Endodermal cell (in vitro differentiated cells): ENCODE measurements at regions not wholly inside any gene's neighbourhood (a gene's known extent, or its start where the extent isn't known, plus 50 kb on each side); places are given as distances from the start of the nearest gene placed in this dataset.

Experiments
- DNase-seq: peaks from one replicate; pipeline ENCODE4 v3.0.0-alpha.2; 2017
- H3K27ac ChIP-seq: 2 replicates; pipeline ENCODE4 v1.5.1; 2013; ENCODE audit warnings: mild to moderate bottlenecking, low read depth, low read length, moderate library complexity
- H3K27me3 ChIP-seq: 2 replicates; pipeline ENCODE4 v1.6.1; 2013; ENCODE audit warnings: mild to moderate bottlenecking, low read length, moderate library complexity; ENCODE audit not compliant: insufficient read depth, control insufficient read depth, poor library complexity, severe bottlenecking
- H3K36me3 ChIP-seq: 2 replicates; pipeline ENCODE4 v1.7.0; 2013; ENCODE audit warnings: mild to moderate bottlenecking, low read length, moderate library complexity; ENCODE audit not compliant: control insufficient read depth, insufficient read depth
- H3K4me1 ChIP-seq: one replicate; pipeline ENCODE4 v1.7.0; 2013; ENCODE audit warnings: low read length; ENCODE audit not compliant: control insufficient read depth, insufficient read depth
- H3K4me3 ChIP-seq: 2 replicates; pipeline ENCODE4 v1.5.1; 2013; ENCODE audit warnings: mild to moderate bottlenecking, low read length, moderate library complexity
- H3K9ac ChIP-seq: 2 replicates; pipeline ENCODE4 v1.6.1; 2013; ENCODE audit warnings: mild to moderate bottlenecking, low read length, moderate library complexity; ENCODE audit not compliant: poor library complexity, severe bottlenecking; ENCODE audit errors: extremely low read depth
- H3K9me3 ChIP-seq: 2 replicates; pipeline ENCODE4 v1.6.1; 2013; ENCODE audit warnings: mild to moderate bottlenecking, low read length, moderate library complexity; ENCODE audit not compliant: control insufficient read depth
- H3K27ac Mint-ChIP-seq: 2 replicates; pipeline ENCODE4 v1.8.0; 2020; ENCODE audit warnings: mixed read lengths
- H3K27me3 Mint-ChIP-seq: 2 replicates; pipeline ENCODE4 v1.8.0; 2021; ENCODE audit warnings: mild to moderate bottlenecking, mixed read lengths; ENCODE audit not compliant: insufficient read depth
- H3K36me3 Mint-ChIP-seq: 2 replicates; pipeline ENCODE4 v1.8.0; 2020; ENCODE audit warnings: low read depth, mixed read lengths
- H3K4me1 Mint-ChIP-seq: 2 replicates; pipeline ENCODE4 v1.8.0; 2020; ENCODE audit warnings: mixed read lengths
- H3K4me3 Mint-ChIP-seq: 2 replicates; pipeline ENCODE4 v1.8.0; 2020; ENCODE audit warnings: mild to moderate bottlenecking, moderate library complexity, mixed read lengths
- H3K9me3 Mint-ChIP-seq: 2 replicates; pipeline ENCODE4 v1.8.0; 2020; ENCODE audit warnings: mild to moderate bottlenecking, mixed read lengths
- CTCF ChIP-seq: fragments of 200-600 bp; sonication (generic); conservative IDR thresholded peaks from 2 replicates; pipeline ENCODE4 v1.5.0; 2021; ENCODE audit warnings: antibody characterized with exemption, mild to moderate bottlenecking
- WGBS, 2 experiments: methylation state at CpG; one replicate each; pipeline versions ENCODE4 v1.1.5 to v1.1.7; 2013; ENCODE audit warnings: missing lambda C conversion rate in 2 of 2, mixed read lengths in 1 of 2; ENCODE audit not compliant: insufficient coverage in 1 of 2, insufficient read length in 1 of 2; 5-methylcytosine and 5-hydroxymethylcytosine counted together

GRCh38 chr11:13110145-13110544 lies 101.0 kb downstream of the RASSF10 start:
- 100% methylated on average over 1 of the region's 1 CpG for whole genome bisulfite sequencing, 2 experiments
- H3K4me1 Mint-ChIP-seq: peaks cover 77% of the 10 kb centered on the region

GRCh38 chr11:13110929-13111812 lies 102.1 kb downstream of the RASSF10 start:
- Histone ChIP-seq H3K9ac (no peak overlapping the region), H3K27ac (peak overlapping the region; percentile 33), H3K4me1 (peaks cover 20% of the 10 kb centered on the region), H3K27me3 (no peaks in the 10 kb centered on the region), H3K9me3 (peaks cover 21% of the 10 kb centered on the region), H3K36me3 (no peaks in the 10 kb centered on the region), H3K4me3 (peak overlapping the region; percentile 59)
- DNase-seq: peak; percentile 86
- WGBS, 2 experiments: 29 to 37% methylated on average over 3 to 5 of the region's 5 CpGs
- peaks cover 75% of the 10 kb centered on the region for H3K4me1 Mint-ChIP-seq
- TF ChIP-seq CTCF: no peak
- H3K36me3 Mint-ChIP-seq: no peaks in the 10 kb centered on the region
- peaks cover 4% of the 10 kb centered on the region for H3K27me3 Mint-ChIP-seq
- no peak overlapping the region for H3K4me3 Mint-ChIP-seq
- no peaks in the 10 kb centered on the region for H3K9me3 Mint-ChIP-seq
- H3K27ac Mint-ChIP-seq: peak overlapping the region; percentile 91

More at GRCh38 chr11:13110145-13110544, 101.0 kb downstream of the RASSF10 start:
- Mint-ChIP-seq H3K27ac (no peak overlapping the region), H3K36me3 (no peaks in the 10 kb centered on the region), H3K9me3 (no peaks in the 10 kb centered on the region), H3K4me3 (no peak overlapping the region), H3K27me3 (peaks cover 2% of the 10 kb centered on the region)
- H3K9me3 ChIP-seq: peaks cover 21% of the 10 kb centered on the region
- H3K36me3 ChIP-seq: no peaks in the 10 kb centered on the region
- H3K4me3 ChIP-seq: peak overlapping the region; percentile 59
- TF ChIP-seq CTCF: no peak
- no peak overlapping the region for H3K27ac ChIP-seq
- no peak for DNase-seq
- H3K9ac ChIP-seq: no peak overlapping the region
- peaks cover 19% of the 10 kb centered on the region for H3K4me1 ChIP-seq
- H3K27me3 ChIP-seq: no peaks in the 10 kb centered on the region

GRCh38 chr11:13111813-13112130 lies 102.7 kb downstream of the RASSF10 start:
- no peak overlapping the region for H3K4me3 Mint-ChIP-seq
- no peak overlapping the region for H3K27ac ChIP-seq
- 79 to 94% methylated on average over 5 to 6 of the region's 6 CpGs for WGBS, 2 experiments

More at GRCh38 chr11:13111813-13112130, 102.7 kb downstream of the RASSF10 start:
- no peak for TF ChIP-seq CTCF
- H3K27me3 Mint-ChIP-seq: peaks cover 5% of the 10 kb centered on the region
- DNase-seq: no peak
- H3K4me3 ChIP-seq: no peak overlapping the region
- H3K9me3 Mint-ChIP-seq: no peaks in the 10 kb centered on the region
- H3K36me3 Mint-ChIP-seq: no peaks in the 10 kb centered on the region
- H3K27me3 ChIP-seq: no peaks in the 10 kb centered on the region
- peaks cover 20% of the 10 kb centered on the region for H3K4me1 ChIP-seq
- H3K4me1 Mint-ChIP-seq: peaks cover 72% of the 10 kb centered on the region
- no peaks in the 10 kb centered on the region for H3K36me3 ChIP-seq
- H3K9ac ChIP-seq: no peak overlapping the region
- peak overlapping the region; percentile 91 for H3K27ac Mint-ChIP-seq
- H3K9me3 ChIP-seq: peaks cover 21% of the 10 kb centered on the region
